ENCODE measurements at regions not wholly inside any gene's neighbourhood (a gene's known extent, or its start where the extent isn't known, plus 50 kb on each side); places are given as distances from the start of the nearest gene placed in this dataset.

- TF ChIP-seq ZBTB33 (IDR thresholded peaks at IDR 0.05; ENCODE audit: borderline replicate concordance, low read depth) (no peak), CTCF (IDR thresholded peaks at IDR 0.05) (no peak), FOXM1 (IDR thresholded peaks at IDR 0.05; ENCODE audit: low read depth) (no peak)
These were observed 65.7 kb upstream of the KCNIP4 start for GRCh38 chr4:22014222-22014741.
